ENCODE measurements at regions not wholly inside any gene's neighbourhood (a gene's known extent, or its start where the extent isn't known, plus 50 kb on each side); places are given as distances from the start of the nearest gene placed in this dataset.

GRCh38 chr11:71329786-71330185 is 77.4 kb upstream of the SHANK2 start:
- TF ChIP-seq REST (IDR thresholded peaks at IDR 0.05; ENCODE audit: borderline replicate concordance) (no peak), CTCF (IDR thresholded peaks at IDR 0.05; ENCODE audit: poor library complexity, severe bottlenecking) (no peak), SMC3 (conservative IDR thresholded peaks at IDR 0.05; ENCODE audit: poor library complexity) (no peak), TAF1 (IDR thresholded peaks at IDR 0.05; ENCODE audit: low read depth) (no peak), EZH2 (IDR thresholded peaks at IDR 0.05; ENCODE audit: borderline replicate concordance, insufficient read depth, low read length, poor library complexity, severe bottlenecking) (no peak)
